GM18870 (cell line): ENCODE measurements at regions not wholly inside any gene's neighbourhood (a gene's known extent, or its start where the extent isn't known, plus 50 kb on each side); places are given as distances from the start of the nearest gene placed in this dataset.

Source experiments
- ATAC-seq: cut with Tn5 transposase; IDR thresholded peaks from one replicate; pipeline ENCODE4 v1.9.1; 2021; ENCODE audit warnings: moderate library complexity; ENCODE audit not compliant: unreplicated experiment

DNA sequence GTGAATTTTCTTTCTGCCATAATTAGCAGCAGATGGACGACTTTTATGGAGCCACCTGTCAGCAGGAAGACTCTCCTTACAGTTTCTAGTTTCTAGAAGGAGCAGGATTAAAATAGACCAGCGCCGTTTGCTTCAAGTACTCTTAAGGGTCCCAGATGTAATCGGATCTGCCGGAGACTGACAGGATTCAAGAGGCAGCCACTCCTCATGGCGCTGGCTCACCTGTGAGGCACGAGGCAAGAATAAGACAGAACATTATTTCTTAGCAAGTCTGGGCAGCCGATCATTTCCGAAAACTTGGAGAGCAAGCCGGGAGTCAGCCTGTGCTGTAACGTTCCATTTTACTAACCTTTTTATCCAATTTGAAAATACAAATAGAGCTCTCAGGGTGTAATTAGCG lies 410.4 kb upstream of the RORA start:
- ATAC-seq = no peak

DNA sequence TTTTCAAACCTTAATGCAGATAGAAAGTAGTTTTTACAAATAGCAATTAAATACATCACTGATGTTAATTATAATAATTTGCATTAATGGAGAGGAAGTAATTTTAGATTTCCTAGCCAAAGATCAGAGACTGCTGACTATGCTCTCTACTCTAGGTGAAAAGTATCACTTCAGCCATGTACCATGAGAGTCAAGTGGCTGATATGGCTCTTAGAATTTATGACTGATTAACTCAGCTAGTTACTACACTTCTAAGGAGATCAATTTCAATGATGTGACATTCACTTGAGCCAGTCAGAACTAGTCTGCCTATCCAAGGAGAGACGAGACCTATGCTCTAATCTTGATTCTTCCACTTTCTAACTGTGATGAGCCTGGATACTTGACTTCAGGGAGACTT lies 405.7 kb upstream of the RORA start:
- ATAC-seq = no peak

GRCh38 chr15:61633951-61634350 lies 404.8 kb upstream of the RORA start:
- no peak for ATAC-seq

GRCh38 chr15:61629269-61629668 lies 400.2 kb upstream of the RORA start:
- no peak for ATAC-seq

- no peak for ATAC-seq
These were observed 395.8 kb upstream of the RORA start for GRCh38 chr15:61624950-61625349.

DNA sequence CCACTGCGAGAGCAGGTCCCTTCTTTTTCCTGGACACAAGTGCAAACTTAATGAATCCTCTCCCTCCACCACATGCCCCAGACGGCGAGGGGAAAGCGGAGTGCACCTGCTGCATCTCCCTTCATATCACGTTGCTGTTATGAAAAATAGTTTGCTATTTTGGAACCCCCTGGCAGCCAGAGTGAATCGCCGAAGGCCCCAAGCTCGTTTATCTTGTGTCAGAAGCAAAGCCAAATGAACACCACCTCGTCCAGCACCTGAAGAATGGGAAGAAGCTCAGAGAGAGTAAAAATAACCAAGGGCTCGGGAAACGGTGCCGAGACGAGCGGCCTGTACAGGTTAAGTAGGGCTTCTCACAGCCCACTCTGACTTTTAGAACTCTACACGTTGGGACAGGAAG lies 394.6 kb upstream of the RORA start:
- ATAC-seq = no peak

DNA sequence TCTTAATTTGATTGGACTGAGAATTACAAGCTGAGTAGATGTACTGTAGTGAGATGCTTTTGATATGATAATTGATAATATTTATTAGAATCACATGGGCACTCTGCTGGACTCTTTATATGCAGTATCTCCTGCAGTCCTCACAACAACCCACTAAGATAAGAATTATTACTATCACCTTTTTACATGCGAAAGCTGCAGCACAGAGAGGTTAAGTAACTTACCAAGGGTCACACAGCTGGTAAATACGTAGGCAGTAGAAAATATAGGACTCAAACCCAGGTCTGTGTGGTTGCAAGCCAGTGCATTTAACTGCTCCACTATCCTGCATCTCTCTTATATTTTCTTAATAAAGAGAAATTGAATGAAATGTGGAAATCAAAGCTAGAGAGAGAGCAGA lies 392.8 kb upstream of the RORA start:
- ATAC-seq = no peak

GRCh38 chr15:61621146-61621545 lies 392.0 kb upstream of the RORA start:
- no peak for ATAC-seq

- no peak for ATAC-seq
These were observed 391.0 kb upstream of the RORA start for GRCh38 chr15:61620151-61620550.

- no peak for ATAC-seq
These were observed 384.6 kb upstream of the RORA start for GRCh38 chr15:61613729-61614128.

- ATAC-seq = no peak
These were observed 384.0 kb upstream of the RORA start for GRCh38 chr15:61613138-61613537.

- no peak for ATAC-seq
These were observed 383.0 kb upstream of the RORA start for GRCh38 chr15:61612111-61612510.

GRCh38 chr15:61605343-61605742 lies 376.2 kb upstream of the RORA start:
- no peak for ATAC-seq

- no peak for ATAC-seq
These were observed 369.6 kb upstream of the RORA start for GRCh38 chr15:61598655-61599054.

DNA sequence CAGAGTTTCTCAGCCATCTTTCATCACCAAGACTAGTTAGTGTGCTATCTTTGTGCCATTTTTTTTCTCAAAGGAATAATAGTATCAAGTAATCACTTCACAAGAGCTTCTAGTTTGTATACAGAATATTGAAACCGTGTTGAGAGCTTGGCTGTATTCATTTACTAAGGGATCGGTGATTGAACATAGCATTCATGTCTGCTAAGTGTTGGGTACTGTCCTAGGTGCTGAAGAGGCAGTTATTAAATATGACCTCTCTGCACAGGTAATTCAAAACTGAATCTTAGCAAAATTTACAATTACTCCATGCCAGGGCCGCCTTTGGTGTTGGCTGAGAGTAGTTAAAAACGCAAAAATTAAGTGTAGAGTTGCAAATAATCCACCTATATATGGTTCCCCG lies 355.3 kb upstream of the RORA start:
- no peak for ATAC-seq

DNA sequence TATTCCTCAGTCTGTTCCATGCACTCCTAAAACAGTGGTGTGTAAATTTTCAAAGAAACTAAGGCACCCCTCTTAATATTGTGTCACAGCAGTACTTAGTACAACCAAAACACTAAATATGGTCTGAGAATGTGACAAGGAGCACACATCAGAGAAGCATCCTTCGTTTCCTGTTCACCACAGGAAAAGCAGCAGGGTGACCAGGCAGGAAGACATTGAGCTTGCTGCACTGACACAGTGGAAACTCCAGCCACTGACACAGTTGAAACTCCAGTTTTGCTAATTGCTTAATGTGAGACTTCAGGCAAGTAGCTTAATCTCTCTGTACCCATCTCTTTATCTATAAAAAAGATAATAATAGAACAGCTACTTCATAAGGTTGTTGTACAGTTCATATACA lies 353.0 kb upstream of the RORA start:
- no peak for ATAC-seq

DNA sequence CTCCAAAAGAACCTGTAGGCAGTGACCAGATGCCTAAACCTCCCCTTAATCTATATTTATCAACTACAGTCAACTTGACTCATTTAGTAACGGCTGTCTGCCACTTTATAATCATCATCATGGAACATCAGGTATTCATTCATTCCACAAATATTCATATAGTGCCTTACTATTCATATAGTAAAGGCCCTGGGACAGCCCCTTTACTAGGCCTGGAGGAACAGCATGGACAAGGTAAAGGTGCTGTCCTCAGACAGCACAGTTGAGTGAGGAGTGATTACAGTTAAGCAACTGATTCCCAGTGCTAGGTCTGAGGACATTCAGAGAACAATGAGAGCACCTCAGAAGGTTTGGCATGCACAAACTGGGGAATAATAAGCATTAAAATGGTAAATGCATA lies 346.5 kb upstream of the RORA start:
- no peak for ATAC-seq

DNA sequence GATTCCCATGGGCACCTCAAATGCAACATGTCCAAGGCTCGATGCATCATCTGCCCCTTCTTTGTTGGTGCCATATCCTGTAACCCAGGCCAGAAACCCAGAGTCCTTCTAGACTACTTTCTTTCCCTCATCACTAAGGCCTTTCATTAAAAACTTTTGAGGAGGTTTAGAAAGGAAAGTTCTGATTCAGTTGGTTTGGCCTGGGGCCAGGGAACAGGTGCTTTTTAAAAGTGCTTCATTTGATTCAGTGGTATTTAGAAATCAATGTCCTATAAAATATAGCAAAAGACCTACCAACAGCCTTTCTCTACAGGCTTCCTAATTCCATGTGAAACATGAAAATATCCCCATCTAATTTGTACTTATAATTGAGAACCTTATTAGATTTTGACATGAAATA lies 341.9 kb upstream of the RORA start:
- no peak for ATAC-seq

DNA sequence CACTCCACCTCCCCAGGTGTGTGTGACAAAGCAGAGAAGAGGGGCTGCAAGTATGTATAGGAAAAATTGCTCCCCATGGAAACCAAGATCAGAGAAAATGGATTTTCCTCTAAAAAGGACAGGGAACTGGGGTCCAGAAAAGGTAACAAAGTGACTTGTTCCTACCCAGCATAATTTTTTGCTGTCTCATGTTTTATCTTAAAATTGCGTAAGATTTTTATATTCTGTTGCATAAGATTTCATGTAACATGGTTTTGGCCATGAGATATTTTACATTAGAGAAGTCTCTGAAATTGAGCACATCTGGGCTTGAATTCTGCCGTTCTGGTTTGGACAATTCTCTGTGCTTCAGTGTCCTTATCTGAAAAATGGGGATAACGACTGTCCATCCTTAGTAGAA lies 335.7 kb upstream of the RORA start:
- ATAC-seq = no peak

- ATAC-seq = no peak
These were observed 329.4 kb upstream of the RORA start for GRCh38 chr15:61558172-61559136.

DNA sequence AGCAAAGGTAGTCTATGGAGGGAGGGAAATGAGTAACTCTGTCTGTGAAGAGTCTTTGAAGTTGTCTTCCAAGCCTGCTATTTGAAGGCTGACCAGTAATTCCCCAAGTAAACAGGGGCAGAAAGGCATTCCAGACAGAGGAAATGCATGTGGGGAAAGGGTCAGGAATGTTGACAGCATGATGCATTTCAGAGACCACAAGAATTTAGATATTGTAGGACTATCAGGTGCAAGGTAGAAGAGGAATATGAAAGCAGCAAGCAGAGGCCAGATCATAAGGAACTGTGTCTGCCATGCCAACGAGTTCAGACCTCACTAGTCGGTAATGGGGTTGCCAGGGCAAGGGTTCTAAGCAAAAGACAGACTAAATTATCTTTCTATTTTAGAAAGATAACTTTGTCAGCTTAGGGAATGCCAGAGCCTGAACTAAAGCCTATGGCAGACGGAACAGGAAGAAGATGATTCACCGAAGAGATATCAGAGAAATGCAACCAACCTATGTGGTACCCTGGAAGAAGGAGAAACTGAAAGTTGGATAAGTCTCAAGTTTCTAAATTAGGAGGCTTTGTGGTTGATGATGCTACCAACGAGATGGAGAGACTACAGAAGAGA lies 327.0 kb upstream of the RORA start:
- ATAC-seq = no peak

- no peak for ATAC-seq
These were observed 320.6 kb upstream of the RORA start for GRCh38 chr15:61549727-61550126.
